ENCODE measurements at regions not wholly inside any gene's neighbourhood (a gene's known extent, or its start where the extent isn't known, plus 50 kb on each side); places are given as distances from the start of the nearest gene placed in this dataset.

GRCh38 chr14:87879389-87879788, 113.6 kb downstream of the GALC start:
- no peak for DNase-seq (ENCODE audit: low spot score)

DNA sequence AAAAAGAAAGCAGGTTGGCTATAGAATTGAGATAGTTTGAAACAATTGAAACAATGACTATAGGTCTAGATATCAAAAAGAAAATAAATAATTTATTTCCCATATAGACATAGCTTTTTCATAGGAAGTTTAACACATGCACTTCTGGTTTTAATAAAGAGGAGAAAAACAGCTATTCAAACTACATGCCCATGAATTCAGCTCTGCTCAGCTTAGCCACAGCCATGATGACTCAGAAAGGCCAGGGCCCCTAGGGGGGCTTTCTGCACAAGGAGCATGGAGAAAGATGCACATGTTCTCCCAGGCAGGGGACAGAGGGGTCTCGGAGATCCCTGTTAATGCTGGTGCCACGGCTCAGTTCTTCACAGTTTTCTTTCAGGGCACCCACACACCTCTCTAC, 114.0 kb downstream of the GALC start:
- DNase-seq (ENCODE audit: low spot score), result no peak

DNA sequence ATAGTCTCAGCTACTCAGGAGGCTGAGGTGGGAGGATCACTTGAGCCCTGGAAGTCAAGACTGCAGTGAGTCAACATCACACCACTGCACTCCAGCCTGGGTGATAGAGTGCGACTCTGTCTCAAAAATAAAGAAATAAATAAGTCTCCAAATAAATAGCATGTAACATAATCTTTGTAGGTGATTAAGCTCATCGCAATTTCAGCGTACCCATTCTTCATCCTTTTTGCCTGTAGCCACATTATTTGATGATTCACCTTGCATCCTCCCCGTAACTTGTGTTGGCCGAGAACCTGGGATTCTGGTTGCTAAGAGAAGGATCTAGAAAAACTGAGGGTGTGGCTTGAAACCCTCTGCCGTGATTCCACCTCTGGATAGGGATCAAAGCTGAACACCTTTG, 115.1 kb downstream of the GALC start:
- DNase-seq (ENCODE audit: low spot score), result no peak

GRCh38 chr14:87874676-87875075, 118.3 kb downstream of the GALC start:
- peak; percentile 48 for DNase-seq (ENCODE audit: low spot score)

- DNase-seq (ENCODE audit: low spot score), result peak; percentile 92
Observed at GRCh38 chr14:87873741-87874140, 119.2 kb downstream of the GALC start.

- peak; percentile 81 for DNase-seq (ENCODE audit: low spot score)
Observed at GRCh38 chr14:87869619-87870583, 123.1 kb downstream of the GALC start.

- DNase-seq (ENCODE audit: low spot score), result no peak
Observed at GRCh38 chr14:87868920-87869319, 124.1 kb downstream of the GALC start.

DNA sequence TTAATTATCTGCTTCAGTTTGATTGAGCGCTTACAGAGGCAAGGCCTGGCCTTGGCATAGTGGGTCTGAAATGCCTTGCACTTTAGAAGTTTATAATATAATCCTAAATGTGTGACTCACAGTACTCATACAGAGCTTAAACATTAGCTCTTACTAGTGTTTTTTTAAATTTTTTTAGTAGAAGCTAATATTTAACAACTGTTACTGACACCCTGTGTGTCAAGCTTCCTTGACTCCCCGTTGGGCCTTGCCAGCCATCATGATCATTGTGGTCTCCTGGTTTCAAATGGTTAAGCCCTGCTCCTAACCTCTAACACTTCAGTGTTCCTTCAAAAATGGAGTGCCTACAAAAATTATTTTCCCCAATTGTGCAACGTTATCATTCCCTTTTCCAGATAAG, 126.9 kb downstream of the GALC start:
- DNase-seq (ENCODE audit: low spot score), result no peak

- DNase-seq (ENCODE audit: low spot score), result peak; percentile 78
Observed at GRCh38 chr14:87864356-87865270, 128.4 kb downstream of the GALC start.

DNA sequence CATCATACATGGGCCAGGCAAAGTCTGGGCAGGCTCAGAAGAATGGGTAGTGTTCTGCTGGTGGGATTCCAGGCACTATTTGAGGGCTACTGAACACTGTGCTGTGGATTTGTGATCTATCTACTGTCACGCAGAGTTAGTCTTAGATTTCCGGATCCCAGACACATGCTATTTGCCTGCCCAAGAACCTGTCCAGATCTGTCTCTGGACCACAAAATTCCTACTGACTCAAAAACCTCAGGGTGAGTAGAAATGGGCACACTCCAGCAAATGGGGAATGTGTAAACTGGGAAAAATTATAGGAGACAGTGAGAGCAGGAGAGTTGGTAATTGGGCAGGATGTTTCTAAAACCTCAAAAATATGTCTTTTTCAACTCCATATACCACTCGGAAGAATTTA, 129.9 kb downstream of the GALC start:
- no peak for DNase-seq (ENCODE audit: low spot score)

GRCh38 chr14:87852107-87852506, 140.9 kb downstream of the GALC start:
- no peak for DNase-seq (ENCODE audit: low spot score)

DNA sequence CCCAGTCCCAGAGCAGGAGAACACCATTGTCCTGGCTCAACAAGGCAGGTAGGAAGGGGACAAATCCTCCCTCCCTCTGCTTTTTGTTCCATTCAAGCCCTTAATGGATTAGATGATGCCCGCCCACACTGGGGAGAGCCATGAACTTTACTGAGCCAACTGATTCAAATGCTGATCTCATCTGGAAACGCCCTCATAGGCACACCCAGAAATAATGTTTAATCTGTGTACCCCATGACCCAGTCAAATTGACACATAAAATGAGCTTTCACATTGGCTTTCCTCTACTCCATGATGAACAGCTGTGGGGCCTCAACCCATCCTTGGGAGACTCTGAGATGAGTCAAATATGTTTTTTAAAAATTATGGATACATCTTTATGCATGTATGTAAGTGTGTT, 141.8 kb downstream of the GALC start:
- DNase-seq (ENCODE audit: low spot score), result no peak

DNA sequence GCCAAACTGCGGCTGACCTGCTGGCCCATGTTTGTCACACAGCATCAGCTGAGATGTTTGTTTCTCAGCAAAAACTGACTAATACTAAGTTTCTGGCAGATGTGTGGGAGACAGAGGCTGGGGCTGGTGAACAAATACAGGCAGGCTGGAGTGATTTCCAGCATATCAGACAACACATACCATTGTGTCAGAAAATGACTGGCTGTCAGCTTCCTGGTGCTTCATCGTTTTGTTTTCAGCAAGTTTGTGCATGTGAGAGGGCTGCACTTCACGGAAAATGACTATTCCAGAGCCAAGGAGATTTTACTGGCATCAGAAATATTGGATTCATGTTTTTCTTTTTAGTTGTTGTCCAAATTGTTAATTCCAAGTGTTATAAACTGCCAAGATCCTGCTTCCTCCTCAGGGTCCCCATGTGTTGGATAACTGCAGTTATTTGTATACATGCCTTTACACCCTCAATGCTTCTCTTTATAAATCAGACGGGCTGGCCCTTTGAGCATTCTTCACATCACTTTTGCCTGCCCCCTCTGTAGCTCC, 145.7 kb downstream of the GALC start:
- no peak for DNase-seq (ENCODE audit: low spot score)

GRCh38 chr14:87840906-87841305, 152.1 kb downstream of the GALC start:
- DNase-seq (ENCODE audit: low spot score), result no peak

GRCh38 chr14:87838931-87839330, 154.1 kb downstream of the GALC start:
- DNase-seq (ENCODE audit: low spot score), result no peak

DNA sequence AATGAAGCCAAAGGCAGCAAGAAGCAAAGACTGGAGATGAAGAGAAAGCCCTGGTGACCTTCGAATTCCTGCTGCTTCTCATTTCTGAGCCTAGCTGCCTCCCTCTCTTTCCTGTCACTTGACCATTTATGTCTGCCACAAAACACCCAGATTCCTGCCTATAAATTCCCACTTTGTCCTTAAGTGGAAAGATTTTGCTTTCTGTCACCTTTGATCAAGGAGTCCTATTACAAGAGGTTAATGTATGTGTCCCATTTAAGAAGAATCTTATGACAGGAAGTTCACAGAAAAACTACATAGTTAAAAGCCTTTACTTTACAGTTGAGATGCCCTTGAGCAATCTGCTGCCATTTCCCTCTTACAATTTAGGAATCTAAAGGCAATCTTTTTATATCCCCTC, 155.7 kb downstream of the GALC start:
- DNase-seq (ENCODE audit: low spot score), result no peak

GRCh38 chr14:87834594-87834993, 158.4 kb downstream of the GALC start:
- no peak for DNase-seq (ENCODE audit: low spot score)

- DNase-seq (ENCODE audit: low spot score), result no peak
Observed at GRCh38 chr14:87833026-87833425, 160.0 kb downstream of the GALC start.

- no peak for DNase-seq (ENCODE audit: low spot score)
Observed at GRCh38 chr14:87830443-87831096, 162.4 kb downstream of the GALC start.

- DNase-seq (ENCODE audit: low spot score), result no peak
Observed at GRCh38 chr14:87829543-87829942, 163.4 kb downstream of the GALC start.

DNA sequence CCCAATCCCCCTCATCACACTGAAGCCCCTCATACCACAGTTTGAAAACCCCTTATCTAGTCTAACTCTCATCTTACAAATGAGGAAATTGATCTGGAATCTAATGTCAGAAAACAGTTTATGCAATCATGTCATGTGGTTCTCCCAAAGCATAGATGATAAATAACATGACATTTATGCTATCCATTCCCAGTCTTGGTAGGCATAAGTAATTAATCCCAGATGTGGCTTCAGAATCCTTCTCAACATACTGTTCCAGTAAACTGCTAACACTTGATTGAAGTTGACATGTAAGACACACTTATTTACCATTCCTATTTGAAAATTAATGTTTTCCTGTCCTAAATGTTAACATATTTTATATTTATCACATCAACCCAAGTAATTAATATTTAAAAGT, 168.7 kb downstream of the GALC start:
- no peak for DNase-seq (ENCODE audit: low spot score)

DNA sequence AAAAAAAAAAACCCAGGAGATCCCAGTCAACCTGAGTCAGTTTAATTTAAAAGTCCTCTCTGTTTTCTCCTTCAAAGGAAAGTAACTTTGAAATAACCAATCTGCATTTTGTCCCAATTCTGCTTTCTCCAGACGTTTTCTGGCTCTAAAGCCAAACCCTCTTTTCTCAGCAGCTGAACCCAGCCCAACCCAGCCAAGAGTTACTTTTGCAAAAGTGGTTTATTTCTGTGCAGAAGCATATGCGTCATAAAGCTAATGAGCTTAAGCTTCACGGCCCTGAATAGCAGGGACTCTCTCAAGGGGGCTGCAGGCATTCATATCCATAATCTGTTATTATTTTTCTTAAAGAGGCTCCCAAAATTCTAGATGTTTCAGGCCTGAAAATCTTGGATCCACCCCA, 176.6 kb downstream of the GALC start:
- DNase-seq (ENCODE audit: low spot score), result no peak
